K562 (cell line): ENCODE measurements at regions not wholly inside any gene's neighbourhood (a gene's known extent, or its start where the extent isn't known, plus 50 kb on each side); places are given as distances from the start of the nearest gene placed in this dataset.

Experiments used
- ATAC-seq: fragments of 200-7000 bp; cut with Tn5 transposase; 3 replicates; pipeline ENCODE4 v1.9.1; 2020; ENCODE audit warnings: moderate library complexity
- BruUV-seq: library from RNA; stranded (reverse); fragments of 400-500 nt; replicated peaks from 2 replicates; lab custom pipeline; 2021; lab: Mats Ljungman, UMichigan
- CTCF ChIA-PET: fragments of 300-600 bp; formaldehyde crosslinking; extraction: SDS; loops from one replicate; lab custom pipeline; 2021; ENCODE audit warnings: low intra/inter-chr PET ratio; lab: Yijun Ruan, JAX
- POLR2A ChIA-PET: fragments of 300-600, 350-650 bp; sonication (Branson Sonifier 250); formaldehyde crosslinking; extraction: SDS; loops from one replicate; lab custom pipeline; 2021; ENCODE audit warnings: antibody characterized with exemption, inconsistent platforms; lab: Yijun Ruan, JAX
- DNase-seq, 4 experiments: peaks; one replicate each; pipeline versions ENCODE4 v3.0.0 to v3.0.0-alpha.2; 2011 to 2018; ENCODE audit warnings: low spot score in 3 of 4, mixed read lengths in 3 of 4; ENCODE audit errors: extremely low read depth in 1 of 4
- FAIRE-seq: peaks from 2 replicates; lab custom pipeline; 2011; peaks lifted over from hg19 to GRCh38; lab: Jason Lieb, UNC
- H2AFZ ChIP-seq: 2 replicates; pipeline ENCODE4 v1.6.0; 2011; ENCODE audit warnings: low read depth, low read length, control low read depth, inconsistent platforms
- H3K27ac ChIP-seq: fragments of 200-600 bp; 3 replicates; pipeline ENCODE4 v1.8.0; 2011; ENCODE audit warnings: low read depth, mild to moderate bottlenecking, control low read depth, inconsistent platforms, low read length, moderate library complexity, mixed read lengths; ENCODE audit errors: extremely low read depth
- H3K27me3 ChIP-seq, 2 experiments: fragments of 300-600 bp in 1 of 2; 2 replicates in 1 of 2; 3 replicates in 1 of 2; pipeline versions ENCODE4 v1.6.0 to v1.8.0; 2011; ENCODE audit warnings: inconsistent platforms in 2 of 2, low read length in 2 of 2, mild to moderate bottlenecking in 1 of 2, mixed read lengths in 1 of 2, moderate library complexity in 1 of 2; ENCODE audit not compliant: control insufficient read depth in 2 of 2, insufficient read depth in 2 of 2
- H3K36me3 ChIP-seq: fragments of 300-600 bp; 3 replicates; pipeline ENCODE4 v1.8.0; 2011; ENCODE audit warnings: mild to moderate bottlenecking, low read length, inconsistent platforms; ENCODE audit not compliant: control insufficient read depth, insufficient read depth
- H3K4me1 ChIP-seq, 2 experiments: fragments of 200-600 bp in 1 of 2; replicated peaks in 1 of 2; 2 replicates in 1 of 2; 3 replicates in 1 of 2; pipeline versions ENCODE4 v1.5.1 to v1.8.0; 2011; ENCODE audit warnings: inconsistent platforms in 2 of 2, low read length in 2 of 2, mild to moderate bottlenecking in 1 of 2, mixed read lengths in 1 of 2, moderate library complexity in 1 of 2; ENCODE audit not compliant: control insufficient read depth in 2 of 2, insufficient read depth in 2 of 2
- H3K4me2 ChIP-seq: 2 replicates; pipeline ENCODE4 v1.6.1; 2011; ENCODE audit warnings: low read length, control low read depth, inconsistent platforms, mixed read lengths; ENCODE audit not compliant: insufficient read depth
- H3K4me3 ChIP-seq: fragments of 200-600 bp; sonication (generic), shearing (Covaris generic); 2 replicates; pipeline ENCODE4 v1.5.1; 2016; ENCODE audit warnings: control low read depth, inconsistent platforms
- H3K79me2 ChIP-seq: fragments of 200-600 bp; 3 replicates; pipeline ENCODE4 v1.8.0; 2011; ENCODE audit warnings: low read length, inconsistent platforms; ENCODE audit not compliant: control insufficient read depth, insufficient read depth
- H3K9ac ChIP-seq, 2 experiments: 2 replicates each; pipeline versions ENCODE4 v1.6.0 to v1.6.1; 2011; ENCODE audit warnings: low read depth in 2 of 2, low read length in 2 of 2, control low read depth in 1 of 2, inconsistent platforms in 1 of 2, mild to moderate bottlenecking in 1 of 2, mixed read lengths in 1 of 2; ENCODE audit not compliant: insufficient read depth in 1 of 2
- H3K9me1 ChIP-seq: one replicate; pipeline ENCODE4 v1.6.0; 2011; ENCODE audit warnings: inconsistent platforms, mild to moderate bottlenecking, low read length, moderate library complexity; ENCODE audit not compliant: control insufficient read depth, insufficient read depth
- H3K9me3 ChIP-seq: replicated peaks from 2 replicates; pipeline ENCODE4 v1.5.1; 2011; ENCODE audit warnings: low read depth, low read length, inconsistent platforms; ENCODE audit not compliant: control insufficient read depth, insufficient read depth
- H4K20me1 ChIP-seq: replicated peaks from 2 replicates; pipeline ENCODE4 v1.6.1; 2011; ENCODE audit warnings: low read length, inconsistent platforms, mixed read lengths; ENCODE audit not compliant: control insufficient read depth, insufficient read depth
- ARHGAP35 ChIP-seq: fragments of 450-650 bp; IDR thresholded peaks from 2 replicates; pipeline ENCODE4 v1.6.1; 2018; ENCODE audit not compliant: partially characterized antibody
- ARNT ChIP-seq, 2 experiments: fragments of 450-650 bp; IDR thresholded peaks; 2 replicates each; pipeline ENCODE4 v1.6.1; 2016; ENCODE audit warnings: mild to moderate bottlenecking in 1 of 2
- CBX5 ChIP-seq: IDR thresholded peaks from 2 replicates; pipeline ENCODE4 v1.6.1; 2014; ENCODE audit warnings: low read depth, borderline replicate concordance
- ETV1 ChIP-seq: fragments of 450-650 bp; conservative IDR thresholded peaks from 2 replicates; pipeline ENCODE4 v1.6.1; 2016; ENCODE audit warnings: missing genetic modification characterization, control low read depth, low read depth, missing compliant biosample characterization
- FOXP1 ChIP-seq: sonication (generic); formaldehyde crosslinking; IDR thresholded peaks from 2 replicates; pipeline ENCODE4 v1.8.0; 2022; ENCODE audit warnings: mild to moderate bottlenecking, missing genetic modification reagents
- HNRNPL ChIP-seq: fragments of 200-400 bp; formaldehyde crosslinking; IDR thresholded peaks from 2 replicates; pipeline ENCODE4 v1.6.1; 2017; ENCODE audit warnings: low read depth, mild to moderate bottlenecking, low read length
- NFE2 ChIP-seq: IDR thresholded peaks from 2 replicates; pipeline ENCODE4 v1.6.1; 2014; ENCODE audit warnings: antibody characterized with exemption, low read depth
- NUFIP1 ChIP-seq: fragments of 450-650 bp; IDR thresholded peaks from 2 replicates; pipeline ENCODE4 v1.6.1; 2018; ENCODE audit not compliant: partially characterized antibody
- POU5F1 ChIP-seq: fragments of 150-350 bp; IDR thresholded peaks from 2 replicates; pipeline ENCODE4 v1.6.1; 2014; ENCODE audit warnings: borderline replicate concordance, low read length, low read depth, mild to moderate bottlenecking; ENCODE audit not compliant: partially characterized antibody
- ZNF133 ChIP-seq: fragments of 250-450 bp; sonication (Bioruptor Pico); IDR thresholded peaks from 2 replicates; pipeline ENCODE4 v1.4.0; 2020; ENCODE audit warnings: mild to moderate bottlenecking
- ZNF217 ChIP-seq: sonication (generic); formaldehyde crosslinking; IDR thresholded peaks from 2 replicates; pipeline ENCODE4 v1.8.0; 2022; ENCODE audit warnings: mild to moderate bottlenecking, missing genetic modification reagents
- ZNF318 ChIP-seq, 2 experiments: fragments of 450-650 bp; IDR thresholded peaks; 2 replicates each; pipeline ENCODE4 v1.6.1; 2016; ENCODE audit warnings: mild to moderate bottlenecking in 2 of 2, borderline replicate concordance in 1 of 2, low read depth in 1 of 2, moderate library complexity in 1 of 2
- ZNF668 ChIP-seq: fragments of 250-450 bp; sonication (Bioruptor Pico); IDR thresholded peaks from 2 replicates; pipeline ENCODE4 v1.8.0; 2022; ENCODE audit warnings: mild to moderate bottlenecking, inconsistent platforms
- ZNF717 ChIP-seq: fragments of 250-450 bp; sonication (Bioruptor Pico); IDR thresholded peaks from 2 replicates; pipeline ENCODE4 v1.5.0; 2021
- WGBS: fragments of 100-300 bp; shearing (Covaris generic); methylation state at CpG from one replicate; pipeline ENCODE4 v1.1.6; 2016; ENCODE audit warnings: low coverage, mixed read lengths; ENCODE audit not compliant: insufficient coverage; ENCODE audit errors: missing lambda C conversion rate; 5-methylcytosine and 5-hydroxymethylcytosine counted together
- in situ Hi-C: fragments of 300-500 bp; cut with MboI; formaldehyde crosslinking; loops from 4 replicates; pipeline ENCODE4 v1.15.0; 2018; ENCODE audit warnings: inconsistent platforms, mixed read lengths
- intact Hi-C: fragments of 100-400 bp; cut with micrococcal nuclease; formaldehyde crosslinking; loops from 2 replicates; pipeline ENCODE4 v1.14.2; 2022

- Histone ChIP-seq H3K4me3 (no peak overlapping the region), H3K9me3 (no peaks in the 10 kb centered on the region), H3K4me2 (no peak overlapping the region), H3K27ac (no peak overlapping the region), H3K27me3 (no peaks in the 10 kb centered on the region), H3K79me2 (no peaks in the 10 kb centered on the region), H3K36me3 (no peaks in the 10 kb centered on the region), H3K9me1 (no peaks in the 10 kb centered on the region), H3K9ac (no peak overlapping the region), H2AFZ (no peak overlapping the region), H3K4me1 (no peaks in the 10 kb centered on the region), H4K20me1 (no peaks in the 10 kb centered on the region)
- no peak for TF ChIP-seq FOXP1 (CRISPR knock-in tag)
- TF ChIP-seq ARHGAP35, result no peak
- TF ChIP-seq POU5F1, result no peak
- TF ChIP-seq ZNF717 (CRISPR knock-in tag), result no peak
- no peak for TF ChIP-seq ZNF217 (CRISPR knock-in tag)
- TF ChIP-seq ZNF668 (CRISPR knock-in tag), result no peak
- TF ChIP-seq CBX5, result no peak
- no peak for TF ChIP-seq ARNT (IDR thresholded peaks at IDR 0.05)
- TF ChIP-seq HNRNPL, result no peak
- TF ChIP-seq ZNF133 (CRISPR knock-in tag), result no peak
- no peak for TF ChIP-seq NFE2
- no peak for TF ChIP-seq ZNF318 (IDR thresholded peaks at IDR 0.05; ENCODE audit: borderline replicate concordance in 1 of 2, low read depth in 1 of 2)
- no peak for TF ChIP-seq NUFIP1
- TF ChIP-seq ETV1 (tag), result no peak
- no TSS peak for BruUV-seq
- ATAC-seq (no peak), DNase-seq (no peak), FAIRE-seq (no peak)
- in situ Hi-C loops (no loop called here), intact Hi-C loops (no loop called here)
- POLR2A ChIA-PET, result no interaction called here
- WGBS, result 0% methylated on average over 1 of the region's 1 CpG
- CTCF ChIA-PET, result no interaction called here
Observed at GRCh38 chr4:18881556-18881955, 860.0 kb upstream of the LCORL start.
